ENCODE measurements at regions not wholly inside any gene's neighbourhood (a gene's known extent, or its start where the extent isn't known, plus 50 kb on each side); places are given as distances from the start of the nearest gene placed in this dataset.

GRCh38 chr5:162324328-162324727 is 256.8 kb downstream of the GABRG2 start:
- no CpG with 5 or more reads among the region's 3 CpGs for WGBS (ENCODE audit: extremely low coverage, insufficient read length, low lambda C conversion rate)
- no peak overlapping the region for H2BK5ac ChIP-seq (ENCODE audit: insufficient read length, low read length)
- no peak for TF ChIP-seq CTCF (conservative IDR thresholded peaks at IDR 0.05)
- H2BK15ac ChIP-seq (ENCODE audit: low read depth, low read length) = no peak overlapping the region
- no peak overlapping the region for H4K91ac ChIP-seq (ENCODE audit: insufficient read length, low read depth, low read length)
- Mint-ChIP-seq H3K27ac (no peak overlapping the region), H3K4me3 (no peak overlapping the region), H3K36me3 (ENCODE audit: insufficient read depth in 1 of 3, low read depth in 3 of 3) (peaks cover 0 to 4% (median 0%) of the 10 kb centered on the region in 3 experiments; a peak in 2 of 7 replicates), H3K4me1 (peaks cover 5 to 8% of the 10 kb centered on the region in 2 experiments), H3K9me3 (peaks cover 0 to 4% of the 10 kb centered on the region in 2 experiments; a peak in 2 of 5 replicates), H3K27me3 (ENCODE audit: low read depth) (no peaks in the 10 kb centered on the region)
- H2AFZ ChIP-seq (ENCODE audit: low read length) = no peak overlapping the region
- H3K23me2 ChIP-seq (ENCODE audit: insufficient read length, low read depth, low read length, poor library complexity, severe bottlenecking) = no peaks in the 10 kb centered on the region
- H3K79me2 ChIP-seq (ENCODE audit: insufficient read depth, low read length) = no peaks in the 10 kb centered on the region
- no peak overlapping the region for H2BK120ac ChIP-seq (ENCODE audit: low read depth, low read length, poor library complexity, severe bottlenecking)
- no peaks in the 10 kb centered on the region for H4K20me1 ChIP-seq (ENCODE audit: control insufficient read depth, insufficient read depth, insufficient read length)
- no peak overlapping the region for H3K14ac ChIP-seq (ENCODE audit: insufficient read depth, low read length)
- H3K4me1 ChIP-seq (ENCODE audit: insufficient read depth, low read length) = no peaks in the 10 kb centered on the region
- H4K5ac ChIP-seq (ENCODE audit: insufficient read length, low read depth, low read length) = no peak overlapping the region
- H3K18ac ChIP-seq (ENCODE audit: insufficient read length, low read depth, low read length) = no peak overlapping the region
- no peaks in the 10 kb centered on the region for H3K27me3 ChIP-seq (ENCODE audit: insufficient read depth, low read length)
- H4K8ac ChIP-seq (replicated peaks; ENCODE audit: insufficient read length, low read depth, low read length) = no peak overlapping the region
- no peak overlapping the region for H2BK20ac ChIP-seq (ENCODE audit: low read depth, low read length, poor library complexity, severe bottlenecking)
- H3K4me2 ChIP-seq (ENCODE audit: insufficient read depth, insufficient read length, low read length) = no peak overlapping the region
- no peaks in the 10 kb centered on the region for H3K79me1 ChIP-seq (ENCODE audit: insufficient read depth, low read depth, low read length, poor library complexity, severe bottlenecking)
- H3K4ac ChIP-seq (ENCODE audit: low read depth, low read length) = no peak overlapping the region
- no peak overlapping the region for H3T11ph ChIP-seq (ENCODE audit: low read length)
- no peaks in the 10 kb centered on the region for H3K9me3 ChIP-seq (ENCODE audit: control insufficient read depth, low read depth, low read length)
- DNase-seq = no peak
- no peak overlapping the region for H3K9ac ChIP-seq (ENCODE audit: extremely low read depth, insufficient read length, low read length)
- H3K56ac ChIP-seq (ENCODE audit: insufficient read length, low read depth, low read length) = no peak overlapping the region
- no peak overlapping the region for H2AK5ac ChIP-seq (ENCODE audit: insufficient read length, low read length)
- H3K23ac ChIP-seq (ENCODE audit: insufficient read length, low read depth, low read length) = no peak overlapping the region
- H3K27ac ChIP-seq (ENCODE audit: insufficient read length, low read depth, low read length) = no peak overlapping the region
- no peak overlapping the region for H2BK12ac ChIP-seq (ENCODE audit: insufficient read length, low read depth, low read length)
